ENCODE measurements at regions not wholly inside any gene's neighbourhood (a gene's known extent, or its start where the extent isn't known, plus 50 kb on each side); places are given as distances from the start of the nearest gene placed in this dataset.
"Not testable (repeated sequence)": the region's sequence is repeated elsewhere in the genome, so short reads cannot be mapped to it uniquely, and the experiment has no call there.

DNA sequence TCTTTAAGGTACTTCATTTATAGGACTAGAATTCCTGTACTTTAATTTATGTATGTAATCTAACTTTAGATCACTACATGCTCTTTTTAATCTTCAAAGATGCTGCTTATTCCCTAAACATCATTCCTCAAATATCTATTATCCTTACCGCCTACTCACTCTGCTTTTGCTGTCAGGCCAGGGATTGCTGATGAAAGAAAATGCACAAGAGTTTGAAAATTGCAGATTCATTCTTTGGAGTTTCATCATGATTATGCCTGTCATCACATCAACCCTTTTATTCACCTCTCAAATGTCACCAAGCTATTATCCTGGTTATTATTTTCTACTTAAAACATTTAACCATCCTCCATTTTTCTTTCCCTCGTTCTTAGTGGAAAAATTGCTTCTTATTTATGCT, 802.7 kb downstream of the METTL15 start:
- Histone ChIP-seq H3K9ac (ENCODE audit: low read length in 5 of 5) (no peak overlapping the region), H3K27ac (ENCODE audit: low read depth, low read length) (no peak overlapping the region), H3K9me3 (ENCODE audit: control insufficient read depth in 5 of 5, low read length in 5 of 5) (no peaks in the 10 kb centered on the region), H3K4me1 (ENCODE audit: control insufficient read depth in 5 of 5, insufficient read depth in 5 of 5, low read length in 5 of 5) (no peaks in the 10 kb centered on the region), H3K27me3 (ENCODE audit: control insufficient read depth in 5 of 5, insufficient read depth in 4 of 5, low read length in 5 of 5) (no peaks in the 10 kb centered on the region), H3K4me3 (ENCODE audit: low read depth in 1 of 5, low read length in 5 of 5) (no peak overlapping the region), H3K36me3 (ENCODE audit: control insufficient read depth in 5 of 5, insufficient read depth in 5 of 5, low read length in 5 of 5) (no peaks in the 10 kb centered on the region)

DNA sequence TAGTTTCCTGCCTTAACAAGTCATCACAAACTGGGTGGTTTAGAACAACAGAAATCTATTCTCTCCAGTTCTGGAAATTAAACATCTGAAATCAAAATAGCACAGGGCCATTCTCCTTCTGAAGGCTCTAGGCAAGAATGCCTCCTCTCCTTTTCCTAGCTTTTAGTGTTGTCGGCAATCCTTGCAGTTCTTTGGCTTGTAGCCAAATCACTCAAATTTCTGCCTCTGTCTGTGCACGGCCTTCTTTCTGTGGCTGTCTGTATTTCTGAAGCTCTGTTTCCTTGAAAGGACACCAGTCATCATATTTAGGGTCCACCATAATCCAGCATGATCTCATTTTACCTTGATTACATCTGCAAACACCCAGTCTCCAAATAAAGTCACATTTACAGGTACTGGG, 795.5 kb downstream of the METTL15 start:
- H3K9me3 ChIP-seq (ENCODE audit: control insufficient read depth in 5 of 5, low read length in 5 of 5), result no peaks in the 10 kb centered on the region
- no peaks in the 10 kb centered on the region for H3K36me3 ChIP-seq (ENCODE audit: control insufficient read depth in 5 of 5, insufficient read depth in 5 of 5, low read length in 5 of 5)
- H3K27ac ChIP-seq (ENCODE audit: low read depth, low read length), result no peak overlapping the region
- no peaks in the 10 kb centered on the region for H3K27me3 ChIP-seq (ENCODE audit: control insufficient read depth in 5 of 5, insufficient read depth in 4 of 5, low read length in 5 of 5)
- no peak overlapping the region for H3K4me3 ChIP-seq (ENCODE audit: low read depth in 1 of 5, low read length in 5 of 5)
- no peak overlapping the region for H3K9ac ChIP-seq (ENCODE audit: low read length in 5 of 5)
- no peaks in the 10 kb centered on the region for H3K4me1 ChIP-seq (ENCODE audit: control insufficient read depth in 5 of 5, insufficient read depth in 5 of 5, low read length in 5 of 5)

DNA sequence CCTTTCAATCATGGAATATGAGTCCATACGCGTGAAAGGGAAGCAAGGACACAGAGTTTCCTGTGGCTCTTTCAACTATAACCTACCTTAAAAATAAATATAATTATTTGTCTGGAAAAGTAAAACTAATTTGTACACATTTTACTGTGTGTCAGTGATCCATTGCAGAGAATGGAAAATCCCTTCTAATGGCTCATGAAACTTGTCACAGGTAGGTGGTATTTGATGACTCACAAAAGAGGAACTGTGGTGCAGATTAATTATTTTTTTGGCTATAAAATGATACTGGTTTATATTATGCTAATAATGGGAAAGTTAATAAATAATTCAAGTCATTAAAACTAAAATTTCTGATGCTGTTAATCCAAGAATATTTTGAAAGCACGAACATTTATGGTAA, 792.2 kb downstream of the METTL15 start:
- H3K9ac ChIP-seq (ENCODE audit: low read length in 5 of 5), result no peak overlapping the region
- no peaks in the 10 kb centered on the region for H3K27me3 ChIP-seq (ENCODE audit: control insufficient read depth in 5 of 5, insufficient read depth in 4 of 5, low read length in 5 of 5)
- H3K36me3 ChIP-seq (ENCODE audit: control insufficient read depth in 5 of 5, insufficient read depth in 5 of 5, low read length in 5 of 5), result no peaks in the 10 kb centered on the region
- H3K4me1 ChIP-seq (ENCODE audit: control insufficient read depth in 5 of 5, insufficient read depth in 5 of 5, low read length in 5 of 5), result no peaks in the 10 kb centered on the region
- H3K9me3 ChIP-seq (ENCODE audit: control insufficient read depth in 5 of 5, low read length in 5 of 5), result no peaks in the 10 kb centered on the region
- H3K4me3 ChIP-seq (ENCODE audit: low read depth in 1 of 5, low read length in 5 of 5), result no peak overlapping the region
- H3K27ac ChIP-seq (ENCODE audit: low read depth, low read length), result no peak overlapping the region

DNA sequence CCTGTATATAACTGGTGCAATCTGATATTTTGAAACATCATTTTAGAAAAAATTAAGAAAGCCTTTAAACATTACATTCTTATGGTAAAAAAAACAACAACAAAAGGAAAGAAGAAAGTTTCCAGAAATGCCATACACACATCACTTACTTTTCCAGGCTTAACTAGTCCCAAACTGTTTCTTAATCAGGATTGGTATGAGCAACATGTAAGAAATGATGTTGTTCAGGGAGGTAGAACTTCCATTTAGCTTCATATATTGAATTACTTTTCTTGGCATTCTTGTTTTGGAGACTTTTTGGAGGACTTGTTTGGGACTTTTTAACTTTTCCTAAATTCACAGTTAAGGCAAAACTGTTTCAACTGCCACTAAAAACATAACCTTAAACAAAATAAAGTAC, 791.5 kb downstream of the METTL15 start:
- H3K4me1 ChIP-seq (ENCODE audit: control insufficient read depth in 5 of 5, insufficient read depth in 5 of 5, low read length in 5 of 5), result no peaks in the 10 kb centered on the region
- no peak overlapping the region for H3K9ac ChIP-seq (ENCODE audit: low read length in 5 of 5)
- H3K27me3 ChIP-seq (ENCODE audit: control insufficient read depth in 5 of 5, insufficient read depth in 4 of 5, low read length in 5 of 5), result no peaks in the 10 kb centered on the region
- H3K9me3 ChIP-seq (ENCODE audit: control insufficient read depth in 5 of 5, low read length in 5 of 5), result no peaks in the 10 kb centered on the region
- H3K27ac ChIP-seq (ENCODE audit: low read depth, low read length), result no peak overlapping the region
- no peaks in the 10 kb centered on the region for H3K36me3 ChIP-seq (ENCODE audit: control insufficient read depth in 5 of 5, insufficient read depth in 5 of 5, low read length in 5 of 5)
- H3K4me3 ChIP-seq (ENCODE audit: low read depth in 1 of 5, low read length in 5 of 5), result no peak overlapping the region

DNA sequence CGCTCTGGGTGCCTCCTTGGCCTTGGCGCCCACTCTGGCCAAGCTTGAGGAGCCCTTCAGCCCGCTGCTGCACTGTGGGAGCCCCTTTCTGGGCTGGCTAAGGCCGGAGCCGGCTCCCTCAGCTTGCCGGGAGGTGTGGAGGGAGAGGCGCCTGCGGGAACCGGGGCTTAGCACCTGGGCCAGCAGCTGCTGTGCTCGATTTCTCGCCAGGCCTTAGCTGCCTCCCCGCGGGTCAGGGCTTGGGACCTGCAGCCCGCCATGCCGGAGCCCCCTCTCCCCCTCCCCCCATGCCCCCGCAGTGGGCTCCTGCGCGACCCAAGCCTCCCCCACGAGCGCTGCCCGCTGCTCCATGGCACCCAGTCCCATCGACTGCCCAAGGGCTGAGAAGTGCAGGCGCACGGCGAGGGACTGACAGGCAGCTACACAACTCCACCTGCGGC, 782.4 kb downstream of the METTL15 start:
- H3K9ac ChIP-seq (ENCODE audit: low read length in 5 of 5); H3K27me3 ChIP-seq (ENCODE audit: control insufficient read depth in 5 of 5, insufficient read depth in 4 of 5, low read length in 5 of 5); H3K4me3 ChIP-seq (ENCODE audit: low read depth in 1 of 5, low read length in 5 of 5); H3K36me3 ChIP-seq (ENCODE audit: control insufficient read depth in 5 of 5, insufficient read depth in 5 of 5, low read length in 5 of 5); H3K9me3 ChIP-seq (ENCODE audit: control insufficient read depth in 5 of 5, low read length in 5 of 5); H3K4me1 ChIP-seq (ENCODE audit: control insufficient read depth in 5 of 5, insufficient read depth in 5 of 5, low read length in 5 of 5); H3K27ac ChIP-seq (ENCODE audit: low read depth, low read length): not testable (repeated sequence)

DNA sequence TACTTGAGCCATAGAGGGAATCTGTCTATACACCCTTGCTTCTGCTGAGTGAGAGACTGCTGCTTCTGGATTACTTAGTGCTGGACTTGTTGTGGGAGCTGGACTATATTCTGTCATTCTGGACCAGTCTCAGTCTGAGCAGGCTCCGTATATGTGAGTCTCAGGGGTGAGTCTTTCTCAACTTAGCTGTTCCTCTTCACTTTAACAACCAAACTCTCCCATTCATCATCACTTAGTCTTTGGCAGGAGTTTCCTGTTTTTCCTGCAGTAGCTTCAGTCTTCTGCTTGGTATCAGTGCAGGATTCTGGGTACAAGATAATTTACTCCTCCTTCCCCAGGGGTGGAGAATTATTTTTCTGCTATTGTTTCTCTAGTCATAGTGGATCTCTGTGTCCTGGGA, 779.5 kb downstream of the METTL15 start:
- no peak overlapping the region for H3K4me3 ChIP-seq (ENCODE audit: low read depth in 1 of 5, low read length in 5 of 5)
- no peak overlapping the region for H3K27ac ChIP-seq (ENCODE audit: low read depth, low read length)
- H3K9me3 ChIP-seq (ENCODE audit: control insufficient read depth in 5 of 5, low read length in 5 of 5), result no peaks in the 10 kb centered on the region
- no peaks in the 10 kb centered on the region for H3K4me1 ChIP-seq (ENCODE audit: control insufficient read depth in 5 of 5, insufficient read depth in 5 of 5, low read length in 5 of 5)
- H3K27me3 ChIP-seq (ENCODE audit: control insufficient read depth in 5 of 5, insufficient read depth in 4 of 5, low read length in 5 of 5), result no peaks in the 10 kb centered on the region
- H3K9ac ChIP-seq (ENCODE audit: low read length in 5 of 5), result no peak overlapping the region
- no peaks in the 10 kb centered on the region for H3K36me3 ChIP-seq (ENCODE audit: control insufficient read depth in 5 of 5, insufficient read depth in 5 of 5, low read length in 5 of 5)

DNA sequence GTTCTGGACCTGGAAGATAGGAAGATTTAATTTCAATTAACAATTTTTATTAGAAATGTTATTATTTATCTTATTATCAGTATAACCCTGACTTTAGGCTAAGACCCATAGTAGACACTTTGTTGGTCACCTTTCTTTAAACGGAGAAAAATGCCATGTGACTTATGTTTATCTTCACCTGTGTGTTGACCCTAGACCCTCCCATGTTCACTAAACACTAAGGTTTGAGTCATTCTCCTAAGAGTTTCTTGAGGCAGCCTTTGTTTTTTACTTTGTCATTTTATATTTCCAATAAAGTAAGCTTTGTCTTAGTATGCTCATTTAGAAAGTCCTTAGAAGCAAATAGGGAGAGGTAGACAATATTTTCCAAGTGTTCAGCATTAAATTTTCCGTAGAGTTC, 771.7 kb downstream of the METTL15 start:
- Histone ChIP-seq H3K36me3 (ENCODE audit: control insufficient read depth in 5 of 5, insufficient read depth in 5 of 5, low read length in 5 of 5) (no peaks in the 10 kb centered on the region), H3K4me1 (ENCODE audit: control insufficient read depth in 5 of 5, insufficient read depth in 5 of 5, low read length in 5 of 5) (no peaks in the 10 kb centered on the region), H3K4me3 (ENCODE audit: low read depth in 1 of 5, low read length in 5 of 5) (no peak overlapping the region), H3K9ac (ENCODE audit: low read length in 5 of 5) (no peak overlapping the region), H3K9me3 (ENCODE audit: control insufficient read depth in 5 of 5, low read length in 5 of 5) (no peaks in the 10 kb centered on the region), H3K27me3 (ENCODE audit: control insufficient read depth in 5 of 5, insufficient read depth in 4 of 5, low read length in 5 of 5) (no peaks in the 10 kb centered on the region), H3K27ac (ENCODE audit: low read depth, low read length) (no peak overlapping the region)

DNA sequence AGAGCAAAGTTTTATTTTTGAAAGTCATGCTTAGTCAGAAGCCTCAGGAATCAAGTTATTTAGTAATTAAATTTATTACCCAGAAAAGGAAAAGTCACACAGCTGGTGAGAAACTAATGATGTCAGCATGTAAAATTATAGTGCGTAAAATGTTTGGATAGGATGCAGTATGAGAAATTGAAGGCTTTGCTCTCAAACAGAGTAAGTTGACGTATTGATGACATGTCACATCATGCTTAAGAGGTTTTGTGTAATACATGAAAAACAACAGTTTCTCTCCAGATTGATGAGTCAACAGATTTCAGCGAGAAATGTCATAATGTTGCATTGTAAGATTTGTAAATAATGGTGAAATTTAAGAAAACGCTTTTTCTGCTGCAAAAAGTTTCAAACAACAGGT, 769.8 kb downstream of the METTL15 start:
- Histone ChIP-seq H3K4me1 (ENCODE audit: control insufficient read depth in 5 of 5, insufficient read depth in 5 of 5, low read length in 5 of 5) (no peaks in the 10 kb centered on the region), H3K36me3 (ENCODE audit: control insufficient read depth in 5 of 5, insufficient read depth in 5 of 5, low read length in 5 of 5) (no peaks in the 10 kb centered on the region), H3K9me3 (ENCODE audit: control insufficient read depth in 5 of 5, low read length in 5 of 5) (no peaks in the 10 kb centered on the region), H3K4me3 (ENCODE audit: low read depth in 1 of 5, low read length in 5 of 5) (no peak overlapping the region), H3K27me3 (ENCODE audit: control insufficient read depth in 5 of 5, insufficient read depth in 4 of 5, low read length in 5 of 5) (no peaks in the 10 kb centered on the region), H3K9ac (ENCODE audit: low read length in 5 of 5) (no peak overlapping the region), H3K27ac (ENCODE audit: low read depth, low read length) (no peak overlapping the region)

DNA sequence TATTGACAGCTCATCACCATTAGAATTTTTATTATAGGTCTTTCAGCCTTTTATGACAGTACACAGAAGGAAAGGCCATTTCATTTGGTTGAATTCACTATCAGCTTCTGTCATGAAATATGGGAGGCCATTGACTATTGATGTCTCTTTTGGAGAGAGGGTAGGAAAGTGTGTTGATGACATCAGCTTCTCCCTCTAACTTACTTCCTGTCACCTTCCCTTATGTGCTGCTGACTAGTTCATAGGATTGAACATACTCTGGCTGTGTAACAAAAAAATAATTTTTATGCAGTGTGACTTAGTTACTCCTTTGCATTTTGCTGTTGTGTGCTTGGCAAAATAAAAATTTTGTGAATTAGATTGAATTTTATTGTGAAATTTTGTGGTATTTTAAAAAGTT, 769.2 kb downstream of the METTL15 start:
- Histone ChIP-seq H3K4me3 (ENCODE audit: low read depth in 1 of 5, low read length in 5 of 5) (no peak overlapping the region), H3K27ac (ENCODE audit: low read depth, low read length) (no peak overlapping the region), H3K36me3 (ENCODE audit: control insufficient read depth in 5 of 5, insufficient read depth in 5 of 5, low read length in 5 of 5) (no peaks in the 10 kb centered on the region), H3K9me3 (ENCODE audit: control insufficient read depth in 5 of 5, low read length in 5 of 5) (no peaks in the 10 kb centered on the region), H3K4me1 (ENCODE audit: control insufficient read depth in 5 of 5, insufficient read depth in 5 of 5, low read length in 5 of 5) (no peaks in the 10 kb centered on the region), H3K9ac (ENCODE audit: low read length in 5 of 5) (no peak overlapping the region), H3K27me3 (ENCODE audit: control insufficient read depth in 5 of 5, insufficient read depth in 4 of 5, low read length in 5 of 5) (no peaks in the 10 kb centered on the region)

DNA sequence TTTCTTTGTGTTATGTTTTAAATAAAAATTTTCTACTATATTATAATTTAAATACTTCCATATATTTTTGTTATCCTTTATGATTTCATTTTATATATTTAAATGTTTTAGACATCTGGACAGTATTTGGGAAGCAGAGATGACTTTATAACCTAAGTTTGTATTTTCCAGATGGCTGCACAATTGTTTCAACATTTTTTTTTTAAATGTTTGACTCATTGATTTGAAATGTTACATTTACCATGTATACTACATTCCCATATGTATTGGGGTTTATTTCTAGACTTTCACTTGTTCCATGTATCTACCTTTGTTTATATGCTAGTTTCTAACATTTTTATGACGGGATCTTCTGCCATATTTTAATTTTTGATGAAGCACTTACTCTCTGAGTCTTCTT, 766.5 kb downstream of the METTL15 start:
- Histone ChIP-seq H3K27ac (ENCODE audit: low read depth, low read length) (no peak overlapping the region), H3K4me1 (ENCODE audit: control insufficient read depth in 5 of 5, insufficient read depth in 5 of 5, low read length in 5 of 5) (no peaks in the 10 kb centered on the region), H3K9ac (ENCODE audit: low read length in 5 of 5) (no peak overlapping the region), H3K27me3 (ENCODE audit: control insufficient read depth in 5 of 5, insufficient read depth in 4 of 5, low read length in 5 of 5) (no peaks in the 10 kb centered on the region), H3K36me3 (ENCODE audit: control insufficient read depth in 5 of 5, insufficient read depth in 5 of 5, low read length in 5 of 5) (no peaks in the 10 kb centered on the region), H3K9me3 (ENCODE audit: control insufficient read depth in 5 of 5, low read length in 5 of 5) (no peaks in the 10 kb centered on the region), H3K4me3 (ENCODE audit: low read depth in 1 of 5, low read length in 5 of 5) (no peak overlapping the region)

DNA sequence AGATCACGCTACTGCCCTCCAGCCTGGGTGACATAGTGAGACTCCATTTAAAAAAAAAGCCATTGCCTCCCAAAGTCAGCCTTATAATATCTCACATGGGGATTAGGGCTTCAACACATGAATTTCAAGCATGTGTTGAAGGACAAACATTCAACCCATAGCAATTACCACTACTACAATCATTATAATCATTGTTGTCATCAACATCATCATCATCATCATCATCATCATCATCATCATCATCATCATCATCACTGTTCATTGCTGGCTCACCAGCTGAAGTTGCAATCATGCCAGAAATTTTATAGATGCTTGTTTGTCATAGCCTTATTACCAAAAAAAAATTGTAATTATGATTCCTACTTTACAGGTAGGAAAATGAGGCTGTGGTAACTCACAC, 762.9 kb downstream of the METTL15 start:
- Histone ChIP-seq H3K4me3 (ENCODE audit: low read depth in 1 of 5, low read length in 5 of 5) (no peak overlapping the region), H3K27me3 (ENCODE audit: control insufficient read depth in 5 of 5, insufficient read depth in 4 of 5, low read length in 5 of 5) (no peaks in the 10 kb centered on the region), H3K9ac (ENCODE audit: low read length in 5 of 5) (no peak overlapping the region), H3K36me3 (ENCODE audit: control insufficient read depth in 5 of 5, insufficient read depth in 5 of 5, low read length in 5 of 5) (no peaks in the 10 kb centered on the region), H3K9me3 (ENCODE audit: control insufficient read depth in 5 of 5, low read length in 5 of 5) (no peaks in the 10 kb centered on the region), H3K4me1 (ENCODE audit: control insufficient read depth in 5 of 5, insufficient read depth in 5 of 5, low read length in 5 of 5) (no peaks in the 10 kb centered on the region), H3K27ac (ENCODE audit: low read depth, low read length) (no peak overlapping the region)

All from subcutaneous abdominal adipose tissue (tissue), 5 donors.